Glomerular visceral epithelial cell (primary cell): ENCODE measurements at regions not wholly inside any gene's neighbourhood (a gene's known extent, or its start where the extent isn't known, plus 50 kb on each side); places are given as distances from the start of the nearest gene placed in this dataset.
"Not testable (repeated sequence)": the region's sequence is repeated elsewhere in the genome, so short reads cannot be mapped to it uniquely, and the experiment has no call there.

Source experiments
- DNase-seq: peaks from one replicate; pipeline ENCODE4 v3.0.0-alpha.2; 2016; ENCODE audit errors: extremely low spot score

DNA sequence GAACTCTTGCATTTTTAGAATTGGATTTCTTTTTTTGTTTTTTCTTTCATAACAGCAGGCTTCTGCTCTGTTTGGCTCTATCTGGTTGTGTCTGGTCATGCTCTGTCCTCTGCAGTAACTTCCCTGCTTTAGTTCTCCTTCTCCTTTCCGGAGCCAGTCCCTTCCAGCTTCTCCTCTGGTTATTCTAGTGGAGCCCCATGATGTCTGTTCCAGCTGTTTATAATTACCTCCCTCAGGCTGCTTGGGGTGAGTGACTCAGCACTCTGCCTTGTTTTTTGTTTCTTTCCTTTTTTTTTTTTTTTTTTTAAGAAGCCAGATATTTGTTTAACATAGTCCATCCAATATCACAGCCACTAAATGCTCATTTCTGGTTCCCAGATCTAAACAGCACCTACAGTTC lies 409.6 kb downstream of the MAFB start:
- DNase-seq = no peak

GRCh38 chr20:40278673-40279072 lies 410.4 kb downstream of the MAFB start:
- DNase-seq = no peak

DNA sequence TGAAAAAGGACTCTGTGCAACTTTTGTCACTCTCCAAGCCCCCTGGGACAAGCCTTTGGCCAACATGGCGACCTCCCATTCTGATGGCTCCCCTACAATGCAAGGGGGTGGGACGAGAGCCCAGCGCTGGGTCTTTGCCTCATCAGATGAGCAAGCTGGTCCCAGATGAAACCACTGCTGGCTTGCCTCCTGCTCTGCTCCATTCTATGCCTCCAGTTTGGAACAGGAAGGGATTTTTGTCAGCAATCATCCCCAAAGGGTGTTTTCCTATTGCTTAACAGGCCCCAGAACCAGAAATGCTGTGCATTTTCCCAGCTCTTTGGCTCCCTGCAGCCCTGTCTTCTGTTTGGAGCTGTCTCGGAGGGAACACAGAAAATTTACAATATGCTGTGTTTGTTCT lies 412.7 kb downstream of the MAFB start:
- no peak for DNase-seq

DNA sequence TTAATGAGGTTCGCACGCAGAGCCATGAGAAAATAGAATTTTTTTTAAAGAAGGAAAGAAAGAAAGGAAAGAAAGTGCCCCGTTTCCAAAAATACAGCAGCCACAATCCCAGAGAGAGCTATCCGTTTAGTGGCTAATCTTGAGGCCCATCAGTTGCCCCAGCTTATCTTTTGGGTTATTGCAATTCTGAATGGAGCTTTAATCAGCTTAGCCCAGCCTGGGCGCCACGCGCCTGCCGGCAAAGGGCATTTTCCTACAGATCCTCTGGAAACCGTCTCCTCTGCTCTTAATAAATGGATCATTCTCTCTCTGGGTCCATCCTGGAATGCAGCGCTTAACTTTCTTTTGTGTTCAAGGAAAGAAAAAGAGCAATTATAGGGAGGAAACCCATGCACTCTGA lies 413.3 kb downstream of the MAFB start:
- DNase-seq = no peak

- DNase-seq = no peak
These were observed 414.0 kb downstream of the MAFB start for GRCh38 chr20:40274912-40275533.

- not testable (repeated sequence) for DNase-seq
These were observed 419.8 kb downstream of the MAFB start for GRCh38 chr20:40269274-40269673.

DNA sequence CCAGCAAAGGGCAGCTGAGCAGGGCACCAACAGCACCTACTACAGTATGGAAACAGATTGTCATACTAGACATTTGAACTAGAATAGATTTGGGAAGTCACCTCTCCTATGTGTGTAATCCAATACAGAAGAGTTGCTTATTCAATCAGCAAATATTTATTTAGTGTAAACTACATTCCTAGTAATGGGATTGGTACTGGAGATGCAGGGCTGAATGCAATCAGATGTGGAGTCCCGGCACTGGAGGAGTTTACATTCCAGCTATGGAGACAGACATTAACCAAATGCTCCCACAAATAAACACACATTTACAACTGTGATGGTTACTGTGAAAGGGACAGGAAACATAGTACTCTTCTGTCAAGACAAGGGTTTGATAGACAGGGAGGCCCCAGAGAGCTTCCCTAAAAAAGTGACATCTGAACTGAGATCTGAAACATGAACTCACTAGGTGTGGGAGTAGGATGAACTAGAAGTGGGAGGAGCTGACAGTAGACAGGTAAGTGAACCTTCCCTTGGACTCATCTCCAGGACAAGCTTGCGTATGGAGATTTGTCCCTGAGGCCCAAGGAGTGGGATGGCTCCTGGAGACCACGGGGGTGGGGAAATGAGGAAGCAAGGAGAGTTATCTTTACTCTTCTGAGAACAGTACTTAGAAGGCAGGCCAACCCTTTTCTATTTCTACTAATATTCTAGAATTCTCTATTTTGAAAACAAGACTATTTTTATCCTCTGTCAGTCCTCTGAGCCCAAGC lies 420.5 kb downstream of the MAFB start:
- DNase-seq = no peak

- DNase-seq = no peak
These were observed 423.1 kb downstream of the MAFB start for GRCh38 chr20:40265825-40266533.

GRCh38 chr20:40262219-40262618 lies 426.8 kb downstream of the MAFB start:
- DNase-seq = no peak

DNA sequence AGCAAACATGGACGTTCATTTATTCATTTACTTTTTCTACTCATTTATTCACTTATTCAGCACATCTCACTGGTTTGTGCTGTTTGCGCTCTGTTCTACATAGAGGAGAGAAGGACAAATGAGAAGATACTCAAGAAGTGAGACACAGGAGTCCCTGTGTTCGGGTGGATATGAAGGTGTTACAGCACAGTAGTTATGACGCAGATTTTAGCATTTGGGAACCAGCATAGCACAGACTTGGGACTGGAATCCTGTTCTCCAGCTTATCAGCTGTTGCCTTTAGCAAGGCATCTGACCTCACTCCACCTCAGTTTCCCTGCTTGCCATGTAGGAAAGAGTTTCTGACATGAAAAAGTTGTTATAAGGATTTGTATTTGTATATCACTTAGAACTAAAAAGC lies 430.1 kb downstream of the MAFB start:
- DNase-seq = no peak

GRCh38 chr20:40257763-40258162 lies 431.3 kb downstream of the MAFB start:
- DNase-seq = no peak

DNA sequence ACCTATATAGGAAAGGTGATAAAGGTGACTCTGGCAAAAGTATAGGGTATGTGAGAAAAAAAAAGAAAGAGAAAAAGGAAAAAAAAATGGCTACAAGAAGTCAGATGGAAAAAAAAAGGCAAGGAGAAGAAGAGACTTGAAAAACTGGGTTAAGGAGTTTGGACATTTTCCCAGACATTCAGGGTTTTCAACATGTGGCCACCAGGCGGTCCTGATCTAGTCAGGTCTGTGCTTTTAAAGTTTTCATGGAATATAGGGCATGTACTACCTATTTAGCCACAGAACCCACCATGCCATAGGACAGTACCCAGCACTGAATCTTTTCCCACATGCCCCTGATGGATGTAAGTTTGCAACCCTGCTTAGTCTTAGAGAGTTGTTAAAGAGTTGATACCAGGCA lies 433.7 kb downstream of the MAFB start:
- DNase-seq = no peak

GRCh38 chr20:40254023-40254772 lies 434.8 kb downstream of the MAFB start:
- no peak for DNase-seq

DNA sequence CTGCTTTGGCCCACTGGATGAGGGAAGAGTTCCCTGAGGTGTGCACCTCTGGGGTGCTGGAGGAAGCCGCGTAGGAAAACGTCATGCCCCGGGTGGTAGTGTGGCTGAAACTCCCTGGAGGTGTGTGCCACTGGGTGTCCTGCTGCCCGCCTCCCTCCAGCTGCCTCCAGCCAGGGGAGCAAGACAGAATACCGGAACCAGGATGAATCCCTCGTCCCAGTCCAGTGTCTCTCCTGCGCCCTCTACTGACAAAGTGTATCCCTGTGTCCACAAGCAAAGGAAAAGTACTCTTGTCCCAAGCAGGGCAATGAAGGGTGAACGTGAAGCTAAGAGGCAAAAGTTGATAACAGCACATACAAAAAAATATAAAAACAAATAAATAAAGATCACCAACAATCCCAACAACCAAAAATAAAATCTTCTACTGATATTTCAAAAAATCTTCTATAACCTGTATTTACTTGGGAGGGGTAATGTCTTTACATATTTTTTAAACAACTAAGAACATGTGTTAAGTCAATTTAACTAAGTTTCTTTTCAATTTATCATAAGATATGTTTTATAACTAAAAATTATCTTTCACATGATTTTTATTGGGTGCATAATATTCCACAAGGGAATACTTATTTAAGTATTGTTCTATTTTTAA lies 437.6 kb downstream of the MAFB start:
- no peak for DNase-seq

DNA sequence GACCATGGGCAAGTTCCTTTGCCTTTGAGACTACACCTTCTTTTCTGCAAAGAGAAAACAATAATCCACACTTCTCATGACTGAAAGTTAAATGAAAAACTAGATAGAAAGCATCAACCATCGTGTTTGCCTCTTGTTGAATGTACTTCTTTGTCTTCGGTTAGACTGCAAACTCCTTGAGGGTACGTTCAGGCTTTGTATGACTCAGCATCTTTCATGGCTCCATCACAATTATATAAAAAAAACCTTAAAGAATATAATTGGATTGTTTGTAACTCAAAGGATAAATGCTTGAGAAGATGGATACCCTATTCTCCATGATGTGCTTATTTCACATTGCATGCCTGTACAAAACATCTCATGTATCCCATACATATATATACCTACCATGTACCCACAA lies 439.2 kb downstream of the MAFB start:
- DNase-seq = no peak

DNA sequence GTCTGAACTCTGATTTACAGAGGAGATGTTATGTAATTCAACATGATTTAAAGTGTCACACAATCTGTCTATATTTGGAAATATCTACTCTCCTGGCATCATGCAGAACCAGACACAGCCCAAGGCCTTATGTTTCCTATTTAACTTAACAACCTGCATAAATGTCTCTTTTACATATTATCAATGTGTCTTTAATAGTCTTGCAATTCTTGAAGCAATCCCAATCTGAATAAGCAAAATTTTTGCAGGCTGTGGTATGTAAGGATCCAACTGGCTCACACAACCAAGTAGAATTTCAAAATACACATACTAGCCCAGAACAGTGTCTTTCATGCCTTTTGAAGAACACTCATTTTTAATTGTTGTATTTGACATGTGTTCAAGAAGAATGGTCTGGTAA lies 443.2 kb downstream of the MAFB start:
- no peak for DNase-seq

GRCh38 chr20:40244286-40244685 lies 444.8 kb downstream of the MAFB start:
- no peak for DNase-seq

- DNase-seq = no peak
These were observed 447.3 kb downstream of the MAFB start for GRCh38 chr20:40241596-40242343.

- no peak for DNase-seq
These were observed 450.5 kb downstream of the MAFB start for GRCh38 chr20:40238511-40238910.

DNA sequence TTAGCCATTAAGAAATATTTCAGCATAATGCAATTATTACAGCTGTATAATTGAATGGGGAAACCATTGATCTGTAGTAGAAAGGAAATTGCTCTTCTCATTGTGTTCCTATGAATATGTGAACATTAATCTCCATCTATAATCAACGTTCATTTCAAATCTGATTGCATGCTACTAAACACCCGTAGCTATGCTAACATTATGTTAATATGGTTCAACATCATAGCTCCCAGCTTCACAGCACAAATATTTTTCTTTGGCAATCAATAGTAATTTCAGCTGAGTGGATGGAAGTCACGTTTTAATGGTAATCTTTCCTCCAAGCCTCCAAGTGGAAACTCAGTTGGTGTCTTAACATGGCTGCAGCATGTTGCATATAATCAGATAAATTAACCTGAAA lies 454.4 kb downstream of the MAFB start:
- no peak for DNase-seq

GRCh38 chr20:40233406-40233805 lies 455.6 kb downstream of the MAFB start:
- no peak for DNase-seq
